ENCODE measurements at regions not wholly inside any gene's neighbourhood (a gene's known extent, or its start where the extent isn't known, plus 50 kb on each side); places are given as distances from the start of the nearest gene placed in this dataset.

- TF ChIP-seq, protein P1, sequence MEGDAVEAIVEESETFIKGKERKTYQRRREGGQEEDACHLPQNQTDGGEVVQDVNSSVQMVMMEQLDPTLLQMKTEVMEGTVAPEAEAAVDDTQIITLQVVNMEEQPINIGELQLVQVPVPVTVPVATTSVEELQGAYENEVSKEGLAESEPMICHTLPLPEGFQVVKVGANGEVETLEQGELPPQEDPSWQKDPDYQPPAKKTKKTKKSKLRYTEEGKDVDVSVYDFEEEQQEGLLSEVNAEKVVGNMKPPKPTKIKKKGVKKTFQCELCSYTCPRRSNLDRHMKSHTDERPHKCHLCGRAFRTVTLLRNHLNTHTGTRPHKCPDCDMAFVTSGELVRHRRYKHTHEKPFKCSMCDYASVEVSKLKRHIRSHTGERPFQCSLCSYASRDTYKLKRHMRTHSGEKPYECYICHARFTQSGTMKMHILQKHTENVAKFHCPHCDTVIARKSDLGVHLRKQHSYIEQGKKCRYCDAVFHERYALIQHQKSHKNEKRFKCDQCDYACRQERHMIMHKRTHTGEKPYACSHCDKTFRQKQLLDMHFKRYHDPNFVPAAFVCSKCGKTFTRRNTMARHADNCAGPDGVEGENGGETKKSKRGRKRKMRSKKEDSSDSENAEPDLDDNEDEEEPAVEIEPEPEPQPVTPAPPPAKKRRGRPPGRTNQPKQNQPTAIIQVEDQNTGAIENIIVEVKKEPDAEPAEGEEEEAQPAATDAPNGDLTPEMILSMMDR (IDR thresholded peaks at IDR 0.05 in 2 of 3, conservative IDR thresholded peaks at IDR 0.05 in 1 of 3; ENCODE audit: insufficient read depth in 2 of 3, low read depth in 1 of 3, low read length in 3 of 3): peak; percentile 40 to 55 (median 50); a peak in 4 of 6 replicates
- TF ChIP-seq SMC3 (conservative IDR thresholded peaks at IDR 0.05; ENCODE audit: insufficient read depth, low read depth, low read length) (0 out of 2 replicates have a peak, but pooled peaks have one; percentile 20), SIN3A (IDR thresholded peaks at IDR 0.05; ENCODE audit: borderline replicate concordance in 2 of 2, control insufficient read depth in 1 of 2, low read depth in 2 of 2, low read length in 2 of 2) (no peak), HMG20B (CRISPR knock-in tag; IDR thresholded peaks at IDR 0.05) (no peak), ZNF316 (IDR thresholded peaks at IDR 0.05) (no peak), CBX2 (IDR thresholded peaks at IDR 0.05; ENCODE audit: insufficient read depth, low read length, poor library complexity, severe bottlenecking) (no peak), USF2 (CRISPR knock-in tag; IDR thresholded peaks at IDR 0.05) (no peak), ETV6 (IDR thresholded peaks at IDR 0.05; ENCODE audit: borderline replicate concordance in 1 of 2, low read depth in 2 of 2, low read length in 1 of 2) (no peak), ETV6 (CRISPR knock-in tag; IDR thresholded peaks at IDR 0.05; ENCODE audit: borderline replicate concordance) (no peak), ERF (CRISPR knock-in tag; IDR thresholded peaks at IDR 0.05) (no peak), ZNF75A (CRISPR knock-in tag; IDR thresholded peaks at IDR 0.05) (no peak), RBM17 (IDR thresholded peaks at IDR 0.05; ENCODE audit: borderline replicate concordance, low read depth, low read length) (no peak), FOXJ3 (CRISPR knock-in tag; IDR thresholded peaks at IDR 0.05) (no peak)
- TF ChIP-seq, protein P2, sequence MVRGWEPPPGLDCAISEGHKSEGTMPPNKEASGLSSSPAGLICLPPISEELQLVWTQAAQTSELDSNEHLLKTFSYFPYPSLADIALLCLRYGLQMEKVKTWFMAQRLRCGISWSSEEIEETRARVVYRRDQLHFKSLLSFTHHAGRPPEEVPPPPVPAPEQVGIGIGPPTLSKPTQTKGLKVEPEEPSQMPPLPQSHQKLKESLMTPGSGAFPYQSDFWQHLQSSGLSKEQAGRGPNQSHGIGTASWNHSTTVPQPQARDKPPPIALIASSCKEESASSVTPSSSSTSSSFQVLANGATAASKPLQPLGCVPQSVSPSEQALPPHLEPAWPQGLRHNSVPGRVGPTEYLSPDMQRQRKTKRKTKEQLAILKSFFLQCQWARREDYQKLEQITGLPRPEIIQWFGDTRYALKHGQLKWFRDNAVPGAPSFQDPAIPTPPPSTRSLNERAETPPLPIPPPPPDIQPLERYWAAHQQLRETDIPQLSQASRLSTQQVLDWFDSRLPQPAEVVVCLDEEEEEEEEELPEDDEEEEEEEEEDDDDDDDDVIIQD (CRISPR knock-in tag; IDR thresholded peaks at IDR 0.05): no peak
Measured at GRCh38 chrX:3962511-3963311, 249.3 kb upstream of the PRKX start (continued).
